ENCODE measurements at regions not wholly inside any gene's neighbourhood (a gene's known extent, or its start where the extent isn't known, plus 50 kb on each side); places are given as distances from the start of the nearest gene placed in this dataset.
"Not testable (repeated sequence)": the region's sequence is repeated elsewhere in the genome, so short reads cannot be mapped to it uniquely, and the experiment has no call there.

DNA sequence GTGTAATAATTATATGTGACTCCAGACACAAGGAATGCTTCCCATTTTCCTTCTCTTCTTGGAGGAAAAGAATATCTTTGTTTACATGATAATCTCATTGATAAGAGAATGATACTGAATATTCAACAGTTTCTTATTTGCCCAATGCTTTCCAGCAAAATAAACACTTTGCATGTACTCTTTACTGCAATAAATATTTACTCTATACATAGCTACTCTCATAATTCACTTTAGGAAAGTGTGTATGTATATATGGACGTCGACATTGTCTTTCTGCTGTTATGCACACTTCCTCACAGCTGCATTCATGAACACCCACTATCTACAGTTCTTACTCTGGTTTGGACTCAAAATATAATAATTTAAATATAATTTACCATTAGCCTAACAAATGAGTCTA lies 617.4 kb upstream of the CDH10 start:
- TF ChIP-seq, protein P1, sequence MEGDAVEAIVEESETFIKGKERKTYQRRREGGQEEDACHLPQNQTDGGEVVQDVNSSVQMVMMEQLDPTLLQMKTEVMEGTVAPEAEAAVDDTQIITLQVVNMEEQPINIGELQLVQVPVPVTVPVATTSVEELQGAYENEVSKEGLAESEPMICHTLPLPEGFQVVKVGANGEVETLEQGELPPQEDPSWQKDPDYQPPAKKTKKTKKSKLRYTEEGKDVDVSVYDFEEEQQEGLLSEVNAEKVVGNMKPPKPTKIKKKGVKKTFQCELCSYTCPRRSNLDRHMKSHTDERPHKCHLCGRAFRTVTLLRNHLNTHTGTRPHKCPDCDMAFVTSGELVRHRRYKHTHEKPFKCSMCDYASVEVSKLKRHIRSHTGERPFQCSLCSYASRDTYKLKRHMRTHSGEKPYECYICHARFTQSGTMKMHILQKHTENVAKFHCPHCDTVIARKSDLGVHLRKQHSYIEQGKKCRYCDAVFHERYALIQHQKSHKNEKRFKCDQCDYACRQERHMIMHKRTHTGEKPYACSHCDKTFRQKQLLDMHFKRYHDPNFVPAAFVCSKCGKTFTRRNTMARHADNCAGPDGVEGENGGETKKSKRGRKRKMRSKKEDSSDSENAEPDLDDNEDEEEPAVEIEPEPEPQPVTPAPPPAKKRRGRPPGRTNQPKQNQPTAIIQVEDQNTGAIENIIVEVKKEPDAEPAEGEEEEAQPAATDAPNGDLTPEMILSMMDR (IDR thresholded peaks at IDR 0.05; ENCODE audit: insufficient read depth, low read depth, low read length, missing control alignments): no peak
- no peak for DNase-seq (ENCODE audit: low read depth)
- H3K4me3 ChIP-seq (ENCODE audit: low read length): no peak overlapping the region

DNA sequence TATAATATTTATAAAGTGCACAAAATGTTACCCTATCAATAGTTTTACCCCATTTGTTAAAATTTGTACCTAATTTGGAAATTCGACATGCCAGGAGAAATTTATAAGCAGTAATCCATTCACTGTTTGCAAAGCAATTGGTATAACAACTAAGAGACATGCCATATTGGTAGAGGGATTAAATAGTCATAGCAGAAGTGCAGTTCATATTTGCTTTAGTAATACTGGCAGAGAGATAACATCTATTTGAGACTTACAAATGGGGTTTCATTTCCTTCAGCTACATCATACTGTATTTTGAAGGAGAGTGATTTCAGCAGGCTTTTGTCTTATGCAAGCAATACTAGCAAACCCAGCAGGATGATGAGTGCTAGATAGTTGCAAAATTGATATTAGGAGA lies 610.4 kb upstream of the CDH10 start:
- no peak for DNase-seq (ENCODE audit: low read depth)
- TF ChIP-seq, protein P1 (IDR thresholded peaks at IDR 0.05; ENCODE audit: insufficient read depth, low read depth, low read length, missing control alignments): no peak
- H3K4me3 ChIP-seq (ENCODE audit: low read length): no peak overlapping the region

DNA sequence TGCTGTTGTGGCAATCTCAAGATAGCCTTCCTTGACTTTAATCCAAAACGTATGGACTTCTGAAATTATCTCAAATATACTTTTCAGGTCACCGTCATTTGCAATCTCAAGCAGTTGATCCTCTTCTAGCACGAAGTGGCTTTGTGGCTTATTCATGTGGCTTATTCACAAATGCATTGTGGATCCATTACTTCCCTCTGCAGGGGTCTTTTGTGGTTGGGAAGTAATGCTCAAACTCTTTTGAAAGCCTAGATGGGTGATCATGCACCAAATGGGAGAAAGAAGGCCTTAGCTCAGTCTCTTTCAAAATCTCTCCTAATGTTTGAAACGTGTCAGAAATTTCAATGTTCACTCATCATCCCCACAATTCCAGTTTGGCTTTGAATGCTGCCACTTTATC lies 597.2 kb upstream of the CDH10 start:
- no peak overlapping the region for H3K4me3 ChIP-seq (ENCODE audit: low read length)
- TF ChIP-seq, protein P1 (IDR thresholded peaks at IDR 0.05; ENCODE audit: insufficient read depth, low read depth, low read length, missing control alignments): no peak
- no peak for DNase-seq (ENCODE audit: low read depth)

DNA sequence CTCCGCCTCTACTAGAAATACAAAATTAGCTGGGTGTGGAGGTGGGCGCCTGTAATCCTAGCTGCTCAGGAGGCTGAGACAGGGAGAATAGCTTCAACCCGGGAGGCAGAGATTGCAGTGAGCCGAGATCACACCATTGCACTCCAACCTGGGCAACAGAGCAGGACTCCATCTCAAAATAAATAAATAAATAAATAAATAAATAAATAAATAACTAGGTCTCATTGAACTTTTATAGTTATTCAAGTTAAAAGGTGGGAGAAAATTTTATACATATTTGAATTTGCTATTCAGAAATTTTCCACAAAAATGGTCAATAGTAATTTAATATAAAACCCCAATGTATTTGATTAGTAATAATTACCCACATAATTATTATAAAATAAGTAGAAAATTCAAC lies 593.9 kb upstream of the CDH10 start:
- DNase-seq (ENCODE audit: low read depth); H3K4me3 ChIP-seq (ENCODE audit: low read length): not testable (repeated sequence)

DNA sequence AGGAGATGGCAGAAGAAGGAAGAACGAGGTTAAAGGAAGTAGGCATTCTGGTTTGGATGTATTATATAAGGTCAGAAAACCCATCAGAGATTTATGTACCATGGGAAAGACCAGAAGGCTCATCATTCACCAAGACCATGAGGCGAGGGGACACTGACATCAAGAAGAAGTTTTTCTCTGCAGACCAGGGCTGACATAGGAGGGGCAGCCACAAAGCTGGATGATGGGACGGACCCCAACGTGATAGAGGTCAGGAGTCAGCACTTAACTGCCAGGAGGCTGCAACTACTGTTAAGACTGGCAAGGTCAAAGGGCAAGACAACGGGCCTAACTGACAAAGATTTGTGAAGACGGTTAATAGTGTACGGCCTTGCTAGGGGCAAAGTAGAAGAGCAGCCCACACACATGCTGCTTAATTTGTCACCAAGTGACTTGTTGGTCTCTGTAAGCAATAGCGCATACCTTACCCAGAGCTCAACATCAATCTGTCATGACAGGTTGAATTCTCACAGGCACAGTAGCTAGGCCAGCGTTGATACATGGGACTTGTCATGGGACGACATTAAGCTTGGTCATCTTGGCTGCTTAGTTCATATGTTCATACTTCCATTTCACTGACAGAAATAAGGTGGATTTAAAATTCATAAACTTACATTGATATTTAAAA lies 579.7 kb upstream of the CDH10 start:
- no peak for DNase-seq (ENCODE audit: low read depth)
- TF ChIP-seq, protein P1 (IDR thresholded peaks at IDR 0.05; ENCODE audit: insufficient read depth, low read depth, low read length, missing control alignments): no peak
- no peak overlapping the region for H3K4me3 ChIP-seq (ENCODE audit: low read length)

DNA sequence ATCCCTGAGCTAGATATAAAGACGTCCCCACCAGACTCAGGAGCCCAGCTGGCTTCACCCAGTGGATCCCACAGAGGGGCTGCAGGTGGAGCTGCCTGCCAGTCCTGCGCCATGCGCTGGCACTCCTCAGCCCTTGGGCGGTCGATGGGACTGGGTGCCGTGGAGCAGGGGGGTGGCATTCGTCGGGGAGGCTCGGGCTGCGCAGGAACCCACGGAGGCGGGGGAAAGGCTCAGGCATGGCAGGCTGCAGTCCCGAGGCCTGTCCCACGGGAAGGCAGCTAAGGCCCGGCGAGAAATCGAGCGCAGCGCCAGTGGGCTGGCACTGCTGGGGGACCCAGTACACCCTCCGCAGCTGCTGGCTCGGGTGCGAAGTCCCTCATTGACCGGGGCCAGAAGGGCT lies 555.1 kb upstream of the CDH10 start:
- not testable (repeated sequence) for H3K4me3 ChIP-seq (ENCODE audit: low read length); DNase-seq (ENCODE audit: low read depth)

DNA sequence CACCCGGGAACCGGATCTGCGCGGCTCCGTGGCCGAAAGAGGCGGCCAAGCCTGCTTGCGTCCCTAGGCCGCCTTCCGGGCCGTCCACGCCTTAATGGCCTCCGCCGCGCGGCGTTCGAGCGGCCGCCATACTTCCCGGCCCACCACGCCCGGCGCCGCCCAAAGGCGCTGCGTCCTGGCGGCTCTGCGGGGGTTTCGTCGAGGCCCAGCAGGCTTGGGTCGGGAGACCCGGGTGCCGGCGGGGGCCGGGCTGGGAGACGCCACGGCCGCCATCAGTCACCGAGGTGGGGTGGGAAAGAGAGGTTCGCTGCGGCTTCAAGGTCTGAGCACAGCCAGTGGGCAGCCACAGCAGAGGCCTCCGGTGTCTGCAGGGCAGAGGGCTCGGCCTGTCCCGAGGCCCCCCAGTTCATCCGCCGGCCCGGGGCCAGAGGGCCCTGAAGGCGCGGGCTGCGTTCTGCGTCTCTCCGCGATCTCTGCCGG lies 545.8 kb upstream of the CDH10 start:
- DNase-seq (ENCODE audit: low read depth): no peak
- no peak overlapping the region for H3K4me3 ChIP-seq (ENCODE audit: low read length)
- TF ChIP-seq, protein P1 (IDR thresholded peaks at IDR 0.05; ENCODE audit: insufficient read depth, low read depth, low read length, missing control alignments): no peak

DNA sequence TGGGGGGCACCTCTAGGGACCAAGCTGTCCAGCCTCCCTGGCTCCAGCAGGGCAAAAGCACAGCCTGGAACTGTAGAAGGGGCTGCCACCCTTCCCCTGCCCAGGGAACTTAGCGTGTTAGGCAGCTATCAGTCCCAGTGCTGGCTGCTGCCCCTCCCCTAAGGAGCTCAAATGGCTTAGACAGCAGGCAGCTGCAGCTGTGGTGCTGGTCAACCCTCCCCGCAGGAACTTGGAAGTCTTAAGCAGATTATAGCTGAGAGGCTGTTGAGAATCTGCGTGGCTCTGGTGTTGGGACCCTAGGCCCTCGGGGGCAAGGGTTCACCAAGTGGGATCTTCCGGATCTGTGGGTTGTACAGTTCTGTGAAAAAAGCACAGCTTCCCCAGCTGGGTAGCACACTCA lies 536.5 kb upstream of the CDH10 start:
- DNase-seq (ENCODE audit: low read depth): no peak
- TF ChIP-seq, protein P1 (IDR thresholded peaks at IDR 0.05; ENCODE audit: insufficient read depth, low read depth, low read length, missing control alignments): no peak
- H3K4me3 ChIP-seq (ENCODE audit: low read length): no peak overlapping the region

DNA sequence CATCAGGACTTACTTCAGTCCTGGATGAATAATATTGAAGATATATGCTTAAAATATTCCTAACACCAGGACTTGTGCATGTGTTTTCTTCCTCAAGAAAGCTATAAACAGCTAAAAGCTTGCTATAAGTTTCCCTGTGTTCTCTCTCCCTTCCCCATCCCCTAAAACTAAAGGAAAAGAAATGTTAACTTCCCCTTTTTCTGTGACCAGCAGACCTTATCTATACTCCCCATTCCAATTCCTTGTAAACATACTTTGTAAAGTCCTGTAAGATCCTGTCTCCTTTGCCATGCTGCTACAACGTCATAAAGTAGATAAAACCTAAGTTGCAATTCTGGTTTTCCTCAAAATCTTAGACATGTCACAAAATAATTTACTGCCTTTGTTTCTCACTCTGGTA lies 517.8 kb upstream of the CDH10 start:
- not testable (repeated sequence) for H3K4me3 ChIP-seq (ENCODE audit: low read length); DNase-seq (ENCODE audit: low read depth)
